HG02870 (cell line): ENCODE measurements at regions not wholly inside any gene's neighbourhood (a gene's known extent, or its start where the extent isn't known, plus 50 kb on each side); places are given as distances from the start of the nearest gene placed in this dataset.

ENCODE experiments used
- ATAC-seq: cut with Tn5 transposase; IDR thresholded peaks from one replicate; pipeline ENCODE4 v1.9.1; 2021; ENCODE audit warnings: mild to moderate bottlenecking, moderate library complexity; ENCODE audit not compliant: unreplicated experiment

- no peak for ATAC-seq
Measured at GRCh38 chr4:83870328-83870950, 334.5 kb downstream of the GPAT3 start.

- no peak for ATAC-seq
Measured at GRCh38 chr4:83866834-83867621, 331.1 kb downstream of the GPAT3 start.

GRCh38 chr4:83865417-83866150, 329.7 kb downstream of the GPAT3 start:
- ATAC-seq = no peak

- ATAC-seq = no peak
Measured at GRCh38 chr4:83864097-83864817, 328.3 kb downstream of the GPAT3 start.

GRCh38 chr4:83862471-83862870, 326.6 kb downstream of the GPAT3 start:
- ATAC-seq = no peak

GRCh38 chr4:83860200-83860599, 324.3 kb downstream of the GPAT3 start:
- ATAC-seq = no peak

- ATAC-seq = no peak
Measured at GRCh38 chr4:83858131-83858530, 322.2 kb downstream of the GPAT3 start.

- no peak for ATAC-seq
Measured at GRCh38 chr4:83855044-83855443, 319.1 kb downstream of the GPAT3 start.

- no peak for ATAC-seq
Measured at GRCh38 chr4:83852085-83852451, 316.2 kb downstream of the GPAT3 start.

GRCh38 chr4:83851261-83852084, 315.6 kb downstream of the GPAT3 start:
- ATAC-seq = no peak

GRCh38 chr4:83850435-83850834, 314.5 kb downstream of the GPAT3 start:
- ATAC-seq = no peak

GRCh38 chr4:83846193-83846830, 310.4 kb downstream of the GPAT3 start:
- ATAC-seq = no peak

GRCh38 chr4:83839615-83840014, 303.7 kb downstream of the GPAT3 start:
- no peak for ATAC-seq

GRCh38 chr4:83837614-83838308, 301.9 kb downstream of the GPAT3 start:
- ATAC-seq = no peak

GRCh38 chr4:83833920-83834319, 298.0 kb downstream of the GPAT3 start:
- ATAC-seq = no peak

- ATAC-seq = no peak
Measured at GRCh38 chr4:83832110-83832825, 296.4 kb downstream of the GPAT3 start.

GRCh38 chr4:83831588-83831987, 295.7 kb downstream of the GPAT3 start:
- no peak for ATAC-seq

GRCh38 chr4:83830138-83830888, 294.4 kb downstream of the GPAT3 start:
- no peak for ATAC-seq
